Trophoblast cell (in vitro differentiated cells and primary cell): ENCODE measurements at regions not wholly inside any gene's neighbourhood (a gene's known extent, or its start where the extent isn't known, plus 50 kb on each side); places are given as distances from the start of the nearest gene placed in this dataset.

Source experiments
- DNase-seq, 2 donors: peaks; one replicate each; pipeline ENCODE4 v3.0.0-alpha.2; 2016
- H2AFZ ChIP-seq: 2 replicates; pipeline ENCODE4 v1.6.1; 2013; ENCODE audit warnings: low read length, moderate library complexity, mild to moderate bottlenecking; ENCODE audit not compliant: insufficient read depth, poor library complexity
- H2AK5ac ChIP-seq: 2 replicates; pipeline ENCODE4 v1.6.1; 2013; ENCODE audit warnings: mild to moderate bottlenecking, low read length
- H2BK120ac ChIP-seq: 2 replicates; pipeline ENCODE4 v1.6.1; 2013; ENCODE audit warnings: low read length, mild to moderate bottlenecking, moderate library complexity; ENCODE audit not compliant: insufficient read depth, poor library complexity
- H2BK12ac ChIP-seq: 2 replicates; pipeline ENCODE4 v1.6.1; 2013; ENCODE audit warnings: mild to moderate bottlenecking, low read length, moderate library complexity
- H2BK5ac ChIP-seq: 2 replicates; pipeline ENCODE4 v1.6.1; 2013; ENCODE audit warnings: low read length, low read depth, moderate library complexity, mild to moderate bottlenecking; ENCODE audit not compliant: poor library complexity
- H3K14ac ChIP-seq: 2 replicates; pipeline ENCODE4 v1.6.1; 2013; ENCODE audit warnings: mild to moderate bottlenecking, low read length
- H3K18ac ChIP-seq: 2 replicates; pipeline ENCODE4 v1.6.1; 2013; ENCODE audit warnings: mild to moderate bottlenecking, low read length
- H3K23ac ChIP-seq: 2 replicates; pipeline ENCODE4 v1.6.1; 2013; ENCODE audit warnings: low read length
- H3K27ac ChIP-seq: 2 replicates; pipeline ENCODE4 v1.5.1; 2013; ENCODE audit warnings: low read depth, mild to moderate bottlenecking, inconsistent platforms, low read length, moderate library complexity
- H3K27me3 ChIP-seq: 2 replicates; pipeline ENCODE4 v1.6.1; 2013; ENCODE audit warnings: inconsistent platforms, mild to moderate bottlenecking, low read length, moderate library complexity; ENCODE audit not compliant: insufficient read depth
- H3K36me3 ChIP-seq, 2 experiments: 1 replicate in 1 of 2; 2 replicates in 1 of 2; pipeline ENCODE4 v1.6.1; 2013; ENCODE audit warnings: low read length in 2 of 2, mild to moderate bottlenecking in 2 of 2, moderate library complexity in 1 of 2; ENCODE audit not compliant: insufficient read depth in 2 of 2, control insufficient read depth in 1 of 2
- H3K4ac ChIP-seq: 2 replicates; pipeline ENCODE4 v1.6.1; 2013; ENCODE audit warnings: low read depth, mild to moderate bottlenecking, low read length, moderate library complexity
- H3K4me1 ChIP-seq, 2 experiments: 1 replicate in 1 of 2; 2 replicates in 1 of 2; pipeline ENCODE4 v1.6.1; 2013; ENCODE audit warnings: low read length in 2 of 2, mild to moderate bottlenecking in 2 of 2, moderate library complexity in 1 of 2; ENCODE audit not compliant: insufficient read depth in 2 of 2, control insufficient read depth in 1 of 2
- H3K4me2 ChIP-seq: 2 replicates; pipeline ENCODE4 v1.6.1; 2013; ENCODE audit warnings: inconsistent platforms, mild to moderate bottlenecking, low read length, moderate library complexity
- H3K4me3 ChIP-seq: 2 replicates; pipeline ENCODE4 v1.5.1; 2013; ENCODE audit warnings: mild to moderate bottlenecking, low read depth, low read length, inconsistent platforms
- H3K79me1 ChIP-seq: one replicate; pipeline ENCODE4 v1.6.1; 2013; ENCODE audit warnings: low read length
- H3K79me2 ChIP-seq: 2 replicates; pipeline ENCODE4 v1.6.1; 2013; ENCODE audit warnings: low read length, mild to moderate bottlenecking; ENCODE audit not compliant: control insufficient read depth, insufficient read depth, poor library complexity
- H3K9ac ChIP-seq: 2 replicates; pipeline ENCODE4 v1.6.1; 2013; ENCODE audit warnings: mild to moderate bottlenecking, low read length
- H3K9me3 ChIP-seq: 2 replicates; pipeline ENCODE4 v1.6.1; 2013; ENCODE audit warnings: low read depth, mild to moderate bottlenecking, control low read depth, inconsistent platforms, low read length; ENCODE audit not compliant: insufficient read depth
- H4K12ac ChIP-seq: 2 replicates; pipeline ENCODE4 v1.6.1; 2013; ENCODE audit warnings: low read depth, mild to moderate bottlenecking, low read length, moderate library complexity
- H4K8ac ChIP-seq: 2 replicates; pipeline ENCODE4 v1.6.1; 2013; ENCODE audit warnings: low read depth, mild to moderate bottlenecking, low read length, moderate library complexity
- H4K91ac ChIP-seq: one replicate; pipeline ENCODE4 v1.6.1; 2013; ENCODE audit warnings: low read depth, mild to moderate bottlenecking, low read length, moderate library complexity
- WGBS: extraction: QIAGEN DNeasy Blood & Tissue Kit; methylation state at CpG from one replicate; pipeline ENCODE4 v1.1.7; 2013; ENCODE audit warnings: missing lambda C conversion rate; ENCODE audit not compliant: insufficient read length, insufficient coverage; ENCODE audit errors: extremely low coverage; 5-methylcytosine and 5-hydroxymethylcytosine counted together

GRCh38 chr2:174015428-174015827, 50.3 kb upstream of the SP3 start:
- Histone ChIP-seq H3K9me3 (no peaks in the 10 kb centered on the region), H3K4me3 (no peak overlapping the region), H3K27ac (no peak overlapping the region), H4K8ac (no peak overlapping the region), H2BK120ac (no peak overlapping the region), H3K4ac (no peak overlapping the region), H4K91ac (no peak overlapping the region), H3K14ac (no peak overlapping the region), H3K4me1 (peaks cover 21 to 27% of the 10 kb centered on the region in 2 experiments), H2BK12ac (no peak overlapping the region), H4K12ac (no peak overlapping the region), H2BK5ac (no peak overlapping the region), H3K27me3 (no peaks in the 10 kb centered on the region), H3K36me3 (no peaks in the 10 kb centered on the region), H3K9ac (no peak overlapping the region), H3K23ac (no peak overlapping the region), H3K18ac (no peak overlapping the region), H2AK5ac (no peak overlapping the region), H2AFZ (no peak overlapping the region), H3K79me1 (peaks cover 31% of the 10 kb centered on the region), H3K79me2 (peaks cover 6% of the 10 kb centered on the region), H3K4me2 (no peak overlapping the region)
- no peak for DNase-seq
- WGBS = no CpG with 5 or more reads among the region's 2 CpGs
